Keratinocyte (primary cell): ENCODE measurements at regions not wholly inside any gene's neighbourhood (a gene's known extent, or its start where the extent isn't known, plus 50 kb on each side); places are given as distances from the start of the nearest gene placed in this dataset.

Experiments
- DNase-seq: peaks from one replicate; pipeline ENCODE4 v3.0.0-alpha.2; 2011; ENCODE audit warnings: low read depth, missing footprints, low spot score
- FAIRE-seq: peaks from 2 replicates; lab custom pipeline; 2011; peaks lifted over from hg19 to GRCh38; lab: Jason Lieb, UNC
- H2AFZ ChIP-seq: 2 replicates; pipeline ENCODE4 v1.6.0; 2012; ENCODE audit warnings: low read length, control low read depth, inconsistent platforms; ENCODE audit not compliant: control insufficient read depth
- H3K27ac ChIP-seq: 2 replicates; pipeline ENCODE4 v1.5.1; 2011; ENCODE audit warnings: low read length; ENCODE audit not compliant: control insufficient read depth, insufficient read depth
- H3K27me3 ChIP-seq: 3 replicates; pipeline ENCODE4 v1.6.0; 2011; ENCODE audit warnings: low read length; ENCODE audit not compliant: control insufficient read depth, insufficient read depth; ENCODE audit errors: extremely low read depth
- H3K36me3 ChIP-seq, 2 experiments: 2 replicates in 1 of 2; 3 replicates in 1 of 2; pipeline ENCODE4 v1.5.1; 2011; ENCODE audit warnings: low read length in 2 of 2, mild to moderate bottlenecking in 1 of 2; ENCODE audit not compliant: control insufficient read depth in 2 of 2, insufficient read depth in 2 of 2; ENCODE audit errors: extremely low read depth in 1 of 2
- H3K4me1 ChIP-seq: 3 replicates; pipeline ENCODE4 v1.5.1; 2011; ENCODE audit warnings: low read length; ENCODE audit not compliant: control insufficient read depth, insufficient read depth; ENCODE audit errors: extremely low read depth
- H3K4me2 ChIP-seq: 3 replicates; pipeline ENCODE4 v1.6.0; 2011; ENCODE audit warnings: low read depth, low read length; ENCODE audit not compliant: control insufficient read depth, insufficient read depth; ENCODE audit errors: extremely low read depth
- H3K4me3 ChIP-seq, 3 experiments: fragments of 200-600 bp in 1 of 3; sonication (generic) in 1 of 3; 2 replicates in 2 of 3; 3 replicates in 1 of 3; pipeline ENCODE4 v1.5.1; 2011 to 2016; ENCODE audit warnings: low read length in 3 of 3, mild to moderate bottlenecking in 3 of 3, control low read depth in 2 of 3, inconsistent platforms in 1 of 3, low read depth in 1 of 3, mixed read lengths in 1 of 3, mixed run types in 1 of 3, moderate library complexity in 1 of 3; ENCODE audit not compliant: control insufficient read depth in 2 of 3, insufficient read depth in 2 of 3; ENCODE audit errors: extremely low read depth in 1 of 3
- H3K79me2 ChIP-seq: 2 replicates; pipeline ENCODE4 v1.6.0; 2012; ENCODE audit warnings: low read length; ENCODE audit not compliant: control insufficient read depth, insufficient read depth
- H3K9ac ChIP-seq: 3 replicates; pipeline ENCODE4 v1.6.0; 2011; ENCODE audit warnings: low read length; ENCODE audit not compliant: control insufficient read depth, insufficient read depth; ENCODE audit errors: extremely low read depth
- H3K9me1 ChIP-seq: 3 replicates; pipeline ENCODE4 v1.6.0; 2011; ENCODE audit warnings: low read length; ENCODE audit not compliant: control insufficient read depth, insufficient read depth; ENCODE audit errors: extremely low read depth
- H3K9me3 ChIP-seq: 2 replicates; pipeline ENCODE4 v1.5.1; 2012; ENCODE audit warnings: low read depth, low read length; ENCODE audit not compliant: control insufficient read depth
- H4K20me1 ChIP-seq: 3 replicates; pipeline ENCODE4 v1.6.0; 2011; ENCODE audit warnings: low read length; ENCODE audit not compliant: control insufficient read depth, insufficient read depth; ENCODE audit errors: extremely low read depth
- CTCF ChIP-seq, 3 experiments: IDR thresholded peaks in 1 of 3; conservative IDR thresholded peaks in 1 of 3; optimal IDR thresholded peaks in 1 of 3; 2 replicates in 2 of 3; 3 replicates in 1 of 3; pipeline versions ENCODE3 to v1.5.1; 2011; ENCODE audit warnings: low read length in 3 of 3, mild to moderate bottlenecking in 3 of 3, moderate library complexity in 2 of 3, control low read depth in 1 of 3, inconsistent platforms in 1 of 3; ENCODE audit not compliant: insufficient read depth in 2 of 3; ENCODE audit errors: extremely low read depth in 1 of 3
- EZH2 ChIP-seq: IDR thresholded peaks from one replicate; pipeline ENCODE4 v1.6.1; 2012; ENCODE audit warnings: inconsistent platforms, mild to moderate bottlenecking, low read length, moderate library complexity
- dilution Hi-C: fragments of 300-500 bp; cut with MboI; formaldehyde crosslinking; loops from one replicate; pipeline ENCODE4 v1.7.0; 2020; ENCODE audit warnings: low sequenced_read_pairs; ENCODE audit not compliant: extremely low pct_ligation_motif_present

DNA sequence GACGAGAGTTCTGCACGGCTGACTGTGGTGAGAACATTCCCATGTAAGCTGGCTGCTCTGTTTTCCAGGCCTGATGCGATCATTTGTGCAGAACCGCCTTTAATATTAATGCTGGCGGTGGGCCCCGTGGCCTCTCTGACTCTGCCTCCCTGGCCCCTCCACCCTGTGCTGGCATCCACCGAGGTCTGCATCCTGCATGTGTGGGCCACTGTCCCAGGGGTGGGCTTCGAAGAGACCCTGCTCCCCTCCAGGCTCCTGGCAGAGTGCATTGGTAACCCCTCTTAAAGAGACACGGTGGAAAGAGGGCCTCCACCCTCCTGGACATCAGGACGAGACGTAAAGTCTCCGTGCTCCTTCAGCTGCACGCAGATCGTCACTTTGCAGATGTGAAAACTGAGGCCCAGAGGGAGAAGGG lies 67.3 kb upstream of the FAM20C start:
- DNase-seq (no peak), FAIRE-seq (no peak)
- no peak overlapping the region for H3K4me3 ChIP-seq
- H3K9ac ChIP-seq, result no peak overlapping the region
- H3K27ac ChIP-seq, result no peak overlapping the region
- dilution Hi-C loops, result no loop called here
- H3K4me1 ChIP-seq, result no peaks in the 10 kb centered on the region
- H2AFZ ChIP-seq, result no peak overlapping the region
- H3K9me1 ChIP-seq, result no peaks in the 10 kb centered on the region
- no peaks in the 10 kb centered on the region for H3K9me3 ChIP-seq
- no peaks in the 10 kb centered on the region for H3K36me3 ChIP-seq
- H3K79me2 ChIP-seq, result no peaks in the 10 kb centered on the region
- no peak for TF ChIP-seq CTCF (optimal IDR thresholded peaks at IDR 0.05 in 1 of 3, IDR thresholded peaks at IDR 0.05 in 1 of 3, conservative IDR thresholded peaks at IDR 0.05 in 1 of 3; ENCODE audit: extremely low read depth in 1 of 3, insufficient read depth in 2 of 3, low read length in 3 of 3)
- TF ChIP-seq EZH2, result no peak
- no peaks in the 10 kb centered on the region for H4K20me1 ChIP-seq
- no peak overlapping the region for H3K4me2 ChIP-seq
- peaks cover 24% of the 10 kb centered on the region for H3K27me3 ChIP-seq

- dilution Hi-C loops, result no loop called here
- no peak overlapping the region for H3K9ac ChIP-seq
- no peak overlapping the region for H3K27ac ChIP-seq
- H3K79me2 ChIP-seq, result no peaks in the 10 kb centered on the region
- H4K20me1 ChIP-seq, result no peaks in the 10 kb centered on the region
- H3K4me3 ChIP-seq, result no peak overlapping the region
- no peaks in the 10 kb centered on the region for H3K4me1 ChIP-seq
- FAIRE-seq (no peak), DNase-seq (no peak)
- no peaks in the 10 kb centered on the region for H3K9me3 ChIP-seq
- no peak overlapping the region for H3K4me2 ChIP-seq
- H3K27me3 ChIP-seq, result peaks cover 20% of the 10 kb centered on the region
- H3K9me1 ChIP-seq, result no peaks in the 10 kb centered on the region
- no peak overlapping the region for H2AFZ ChIP-seq
- no peaks in the 10 kb centered on the region for H3K36me3 ChIP-seq
- TF ChIP-seq EZH2 (no peak), CTCF (optimal IDR thresholded peaks at IDR 0.05 in 1 of 3, IDR thresholded peaks at IDR 0.05 in 1 of 3, conservative IDR thresholded peaks at IDR 0.05 in 1 of 3; ENCODE audit: extremely low read depth in 1 of 3, insufficient read depth in 2 of 3, low read length in 3 of 3) (no peak)
Measured at GRCh38 chr7:125661-126060, 66.7 kb upstream of the FAM20C start.
